EH (cell line): ENCODE measurements at regions not wholly inside any gene's neighbourhood (a gene's known extent, or its start where the extent isn't known, plus 50 kb on each side); places are given as distances from the start of the nearest gene placed in this dataset.
"Not testable (repeated sequence)": the region's sequence is repeated elsewhere in the genome, so short reads cannot be mapped to it uniquely, and the experiment has no call there.

Experiments
- DNase-seq: peaks from one replicate; pipeline ENCODE4 v3.0.0-alpha.2; 2015; ENCODE audit warnings: low read depth

GRCh38 chrX:114006664-114007063, 577.2 kb upstream of the HTR2C start:
- DNase-seq: no peak

GRCh38 chrX:113996781-113997180, 587.1 kb upstream of the HTR2C start:
- no peak for DNase-seq

- DNase-seq: not testable (repeated sequence)
Measured at GRCh38 chrX:113991720-113992119, 592.2 kb upstream of the HTR2C start.

- DNase-seq: not testable (repeated sequence)
Measured at GRCh38 chrX:113990669-113991068, 593.2 kb upstream of the HTR2C start.

- not testable (repeated sequence) for DNase-seq
Measured at GRCh38 chrX:113988315-113988935, 595.5 kb upstream of the HTR2C start.

GRCh38 chrX:113986427-113986826, 597.5 kb upstream of the HTR2C start:
- DNase-seq: no peak

GRCh38 chrX:113982766-113983165, 601.1 kb upstream of the HTR2C start:
- DNase-seq: no peak

- DNase-seq: no peak
Measured at GRCh38 chrX:113980953-113981352, 602.9 kb upstream of the HTR2C start.

- no peak for DNase-seq
Measured at GRCh38 chrX:113977887-113978286, 606.0 kb upstream of the HTR2C start.

GRCh38 chrX:113975441-113975840, 608.4 kb upstream of the HTR2C start:
- no peak for DNase-seq

- no peak for DNase-seq
Measured at GRCh38 chrX:113974881-113975280, 609.0 kb upstream of the HTR2C start.

GRCh38 chrX:113973706-113974105, 610.2 kb upstream of the HTR2C start:
- no peak for DNase-seq

- no peak for DNase-seq
Measured at GRCh38 chrX:113966791-113967190, 617.1 kb upstream of the HTR2C start.

- no peak for DNase-seq
Measured at GRCh38 chrX:113962343-113962742, 621.5 kb upstream of the HTR2C start.

- DNase-seq: no peak
Measured at GRCh38 chrX:113959912-113960626, 623.8 kb upstream of the HTR2C start.

GRCh38 chrX:113956936-113957335, 627.0 kb upstream of the HTR2C start:
- no peak for DNase-seq

GRCh38 chrX:113954297-113954696, 629.6 kb upstream of the HTR2C start:
- no peak for DNase-seq

- DNase-seq: no peak
Measured at GRCh38 chrX:113950081-113950678, 633.7 kb upstream of the HTR2C start.

- DNase-seq: no peak
Measured at GRCh38 chrX:113947548-113947947, 636.3 kb upstream of the HTR2C start.

GRCh38 chrX:113935518-113935917, 648.4 kb upstream of the HTR2C start:
- DNase-seq: no peak

- no peak for DNase-seq
Measured at GRCh38 chrX:113933931-113934330, 650.0 kb upstream of the HTR2C start.

GRCh38 chrX:113929004-113929403, 654.9 kb upstream of the HTR2C start:
- DNase-seq: no peak

GRCh38 chrX:113920661-113921060, 663.2 kb upstream of the HTR2C start:
- no peak for DNase-seq
